WERI-Rb-1 (cell line): ENCODE measurements at regions not wholly inside any gene's neighbourhood (a gene's known extent, or its start where the extent isn't known, plus 50 kb on each side); places are given as distances from the start of the nearest gene placed in this dataset.

ENCODE experiments used
- DNase-seq: peaks from one replicate; pipeline ENCODE4 v3.0.0-alpha.2; 2020
- H3K27ac ChIP-seq: fragments of 250-450 bp; sonication (Bioruptor Pico); 2 replicates; pipeline ENCODE4 v1.5.1; 2020; ENCODE audit warnings: mild to moderate bottlenecking, moderate library complexity
- H3K27me3 ChIP-seq: fragments of 250-450 bp; sonication (Bioruptor Pico); 2 replicates; pipeline ENCODE4 v1.5.1; 2021; ENCODE audit warnings: mild to moderate bottlenecking, low read depth, moderate library complexity; ENCODE audit not compliant: insufficient read depth, severe bottlenecking
- H3K36me3 ChIP-seq: fragments of 250-450 bp; sonication (Bioruptor Pico); 2 replicates; pipeline ENCODE4 v1.5.1; 2020; ENCODE audit warnings: mild to moderate bottlenecking, moderate library complexity
- H3K4me3 ChIP-seq: 2 replicates; pipeline ENCODE4 v1.5.1; 2011; ENCODE audit warnings: low read depth, mild to moderate bottlenecking, control low read depth, low read length
- H3K9me3 ChIP-seq: fragments of 250-450 bp; sonication (Bioruptor Pico); 2 replicates; pipeline ENCODE4 v1.5.1; 2021; ENCODE audit warnings: mild to moderate bottlenecking, moderate library complexity; ENCODE audit not compliant: severe bottlenecking
- TF ChIP-seq, protein P1 (sequence below): IDR thresholded peaks from 2 replicates; pipeline ENCODE4 v1.5.1; 2011; ENCODE audit warnings: low read depth, mild to moderate bottlenecking, control low read depth, inconsistent platforms, low read length

DNA sequence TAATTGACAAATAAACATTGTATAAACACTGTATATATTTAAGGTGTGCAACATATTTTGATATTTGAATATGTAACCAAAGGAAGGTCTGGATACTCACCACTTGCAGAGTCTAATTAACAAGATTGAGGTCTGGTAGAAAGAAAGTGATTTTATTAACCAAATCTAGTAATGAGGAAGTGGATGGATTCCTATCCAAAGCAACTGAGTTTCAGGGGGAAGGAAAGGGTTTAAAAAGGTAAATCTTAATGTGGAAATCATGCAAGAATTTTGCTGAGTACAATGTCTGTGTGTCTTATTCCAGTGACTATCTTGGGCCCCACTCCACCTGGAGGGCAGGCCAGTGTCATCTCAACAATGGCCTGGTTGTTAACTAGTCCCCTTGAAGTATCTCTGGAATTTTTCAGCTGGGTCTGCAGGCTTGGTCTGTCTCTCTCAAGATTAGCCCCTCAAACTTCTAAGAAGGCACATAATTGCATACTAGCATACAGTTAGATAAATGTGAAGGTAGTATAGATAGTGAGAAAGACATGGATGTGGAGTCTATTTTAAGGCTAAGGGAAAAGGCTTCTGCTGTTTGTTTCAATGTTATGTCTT lies 262.7 kb upstream of the RGS18 start:
- TF ChIP-seq, protein P1, sequence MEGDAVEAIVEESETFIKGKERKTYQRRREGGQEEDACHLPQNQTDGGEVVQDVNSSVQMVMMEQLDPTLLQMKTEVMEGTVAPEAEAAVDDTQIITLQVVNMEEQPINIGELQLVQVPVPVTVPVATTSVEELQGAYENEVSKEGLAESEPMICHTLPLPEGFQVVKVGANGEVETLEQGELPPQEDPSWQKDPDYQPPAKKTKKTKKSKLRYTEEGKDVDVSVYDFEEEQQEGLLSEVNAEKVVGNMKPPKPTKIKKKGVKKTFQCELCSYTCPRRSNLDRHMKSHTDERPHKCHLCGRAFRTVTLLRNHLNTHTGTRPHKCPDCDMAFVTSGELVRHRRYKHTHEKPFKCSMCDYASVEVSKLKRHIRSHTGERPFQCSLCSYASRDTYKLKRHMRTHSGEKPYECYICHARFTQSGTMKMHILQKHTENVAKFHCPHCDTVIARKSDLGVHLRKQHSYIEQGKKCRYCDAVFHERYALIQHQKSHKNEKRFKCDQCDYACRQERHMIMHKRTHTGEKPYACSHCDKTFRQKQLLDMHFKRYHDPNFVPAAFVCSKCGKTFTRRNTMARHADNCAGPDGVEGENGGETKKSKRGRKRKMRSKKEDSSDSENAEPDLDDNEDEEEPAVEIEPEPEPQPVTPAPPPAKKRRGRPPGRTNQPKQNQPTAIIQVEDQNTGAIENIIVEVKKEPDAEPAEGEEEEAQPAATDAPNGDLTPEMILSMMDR: no peak
- H3K9me3 ChIP-seq: no peaks in the 10 kb centered on the region
- DNase-seq: no peak
- no peak overlapping the region for H3K4me3 ChIP-seq
- no peaks in the 10 kb centered on the region for H3K27me3 ChIP-seq
- H3K36me3 ChIP-seq: no peaks in the 10 kb centered on the region
- H3K27ac ChIP-seq: no peak overlapping the region

DNA sequence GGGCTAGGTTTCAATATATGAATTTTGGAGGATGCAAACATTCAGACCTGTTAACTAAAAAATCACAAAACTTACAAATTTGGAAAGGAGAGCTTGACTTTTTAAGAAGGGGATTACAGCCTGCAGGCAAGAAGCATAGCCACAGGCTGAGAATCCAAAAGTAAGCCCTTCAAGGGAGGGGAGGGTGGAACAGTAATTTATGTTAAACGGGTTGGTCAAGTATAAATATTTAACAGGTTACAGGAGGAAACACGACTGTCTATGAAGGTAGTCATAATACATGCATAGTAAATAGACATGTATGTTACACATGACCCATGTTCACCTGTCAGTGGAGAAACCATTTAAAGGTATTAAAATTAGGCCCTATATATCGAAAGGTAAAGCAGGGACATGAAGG lies 261.1 kb upstream of the RGS18 start:
- no peaks in the 10 kb centered on the region for H3K27me3 ChIP-seq

DNA sequence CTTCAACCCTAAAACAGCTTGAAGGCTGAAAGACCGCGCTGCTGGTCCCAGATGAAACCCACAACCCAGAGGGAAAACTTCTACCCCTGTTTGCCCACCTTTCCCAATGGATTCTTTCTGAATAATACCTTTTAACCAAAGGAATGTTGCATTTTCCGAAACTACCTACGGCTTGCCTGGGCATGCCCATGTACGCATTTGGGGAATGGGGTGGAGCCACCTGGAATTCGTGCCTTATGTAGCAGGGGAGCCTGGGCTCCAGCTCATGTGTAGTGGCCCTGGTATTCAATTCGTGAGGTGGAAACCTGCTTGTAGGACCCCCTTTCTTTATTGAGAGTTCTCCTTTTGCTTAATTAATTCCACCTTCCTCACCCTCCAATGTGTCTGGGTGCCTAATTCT lies 256.6 kb upstream of the RGS18 start:
- no peaks in the 10 kb centered on the region for H3K9me3 ChIP-seq
- no peak overlapping the region for H3K27ac ChIP-seq
- no peak for DNase-seq
- TF ChIP-seq, protein P1: no peak
- no peaks in the 10 kb centered on the region for H3K36me3 ChIP-seq
- H3K27me3 ChIP-seq: no peaks in the 10 kb centered on the region
- H3K4me3 ChIP-seq: no peak overlapping the region

More for the DNA sequence above, 261.1 kb upstream of the RGS18 start:
- no peak overlapping the region for H3K27ac ChIP-seq
- H3K9me3 ChIP-seq: no peaks in the 10 kb centered on the region
- no peak overlapping the region for H3K4me3 ChIP-seq
- no peak for DNase-seq
- H3K36me3 ChIP-seq: no peaks in the 10 kb centered on the region
- TF ChIP-seq, protein P1: no peak

DNA sequence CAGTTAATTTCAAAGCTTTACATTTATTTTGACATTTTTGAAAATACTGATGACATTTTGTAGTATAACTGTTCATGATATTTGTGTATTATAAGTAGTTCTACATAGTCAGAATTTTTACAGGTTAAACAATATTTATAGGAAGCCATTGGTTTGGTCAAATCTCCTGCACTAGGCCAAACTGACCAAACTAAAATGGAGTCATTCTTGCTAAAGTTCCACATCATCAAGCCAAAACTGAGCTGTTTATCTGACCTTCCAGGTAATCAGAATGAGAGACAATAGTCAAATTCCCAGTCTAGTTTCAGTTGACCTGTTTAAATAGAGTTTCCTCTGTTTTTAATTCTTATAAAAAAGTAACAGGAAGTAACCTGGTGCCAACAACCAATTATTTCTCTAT lies 253.3 kb upstream of the RGS18 start:
- Histone ChIP-seq H3K36me3 (no peaks in the 10 kb centered on the region), H3K4me3 (no peak overlapping the region), H3K27me3 (no peaks in the 10 kb centered on the region), H3K9me3 (no peaks in the 10 kb centered on the region), H3K27ac (no peak overlapping the region)
- TF ChIP-seq, protein P1: no peak
- DNase-seq: no peak

DNA sequence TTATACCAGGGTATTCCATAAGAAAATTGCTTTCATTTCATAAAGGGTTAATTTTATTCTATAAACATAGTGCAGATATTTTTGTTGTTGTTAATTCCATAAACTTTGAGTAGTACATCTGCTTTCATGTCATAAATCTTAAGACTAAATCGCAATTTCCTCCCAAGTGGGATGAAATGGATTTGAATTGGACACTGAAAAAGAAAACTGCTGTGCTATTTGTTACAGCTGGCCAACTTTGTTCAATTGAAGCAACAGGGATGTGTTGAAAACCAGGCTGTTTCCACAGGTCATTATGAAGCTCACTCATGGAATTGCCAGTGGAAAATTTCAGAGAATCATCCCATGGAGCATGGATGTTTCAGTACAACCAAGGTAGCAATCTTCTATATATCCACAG lies 252.5 kb upstream of the RGS18 start:
- H3K27me3 ChIP-seq: no peaks in the 10 kb centered on the region
- no peak overlapping the region for H3K4me3 ChIP-seq
- no peaks in the 10 kb centered on the region for H3K9me3 ChIP-seq
- DNase-seq: no peak
- no peaks in the 10 kb centered on the region for H3K36me3 ChIP-seq
- TF ChIP-seq, protein P1: no peak
- no peak overlapping the region for H3K27ac ChIP-seq

DNA sequence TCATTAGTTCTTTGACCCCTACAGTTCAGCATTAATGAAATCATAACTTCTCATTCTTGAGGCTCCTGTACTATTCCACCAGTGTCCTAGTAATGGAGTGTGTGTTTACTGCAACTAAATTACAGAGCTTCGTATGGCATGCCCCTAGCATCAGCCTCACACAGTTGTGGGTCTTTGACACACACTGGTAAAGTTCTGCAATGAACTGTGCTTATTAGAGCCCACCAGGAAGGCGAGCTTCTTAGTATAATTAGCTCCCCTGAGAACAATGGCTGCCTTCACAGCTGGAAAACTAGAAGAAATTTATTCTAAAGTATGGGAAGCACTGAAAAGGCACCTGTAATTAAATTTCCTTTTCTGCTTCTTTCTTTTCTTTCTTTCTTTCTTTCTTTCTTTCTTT lies 251.1 kb upstream of the RGS18 start:
- H3K36me3 ChIP-seq: no peaks in the 10 kb centered on the region
- no peaks in the 10 kb centered on the region for H3K9me3 ChIP-seq
- no peak for DNase-seq
- no peaks in the 10 kb centered on the region for H3K27me3 ChIP-seq
- TF ChIP-seq, protein P1: no peak
- H3K4me3 ChIP-seq: no peak overlapping the region
- no peak overlapping the region for H3K27ac ChIP-seq
